Endometrial microvascular endothelial cells (primary cell): ENCODE measurements at regions not wholly inside any gene's neighbourhood (a gene's known extent, or its start where the extent isn't known, plus 50 kb on each side); places are given as distances from the start of the nearest gene placed in this dataset.

Source experiments
- in situ Hi-C: cut with HindIII; loops from 2 replicates; pipeline ENCODE4 v1.10.0; 2017; ENCODE audit warnings: low sequenced_read_pairs, low pct_unique_long_range_greater_than_20kb; ENCODE audit errors: inconsistent ontology term

DNA sequence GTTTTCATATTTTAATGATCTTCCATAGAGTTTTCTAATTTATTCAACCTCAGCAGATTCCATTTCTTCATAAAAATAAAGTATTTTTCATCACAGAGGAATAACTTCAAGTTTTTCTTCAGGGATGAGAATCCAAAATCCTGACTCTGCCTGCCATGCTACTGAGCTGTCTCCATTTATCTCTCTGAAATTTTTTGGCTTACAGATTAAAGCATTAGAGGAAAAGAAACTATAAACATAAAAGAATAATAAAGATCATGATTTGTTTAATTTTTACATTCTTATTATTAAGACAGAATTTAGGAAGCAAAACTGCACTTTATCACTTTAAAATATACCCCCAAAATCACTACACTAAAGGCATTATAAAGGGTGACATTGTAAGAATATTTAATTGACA is 301.8 kb upstream of the NFE2L3 start:
- in situ Hi-C loops: no loop called here

DNA sequence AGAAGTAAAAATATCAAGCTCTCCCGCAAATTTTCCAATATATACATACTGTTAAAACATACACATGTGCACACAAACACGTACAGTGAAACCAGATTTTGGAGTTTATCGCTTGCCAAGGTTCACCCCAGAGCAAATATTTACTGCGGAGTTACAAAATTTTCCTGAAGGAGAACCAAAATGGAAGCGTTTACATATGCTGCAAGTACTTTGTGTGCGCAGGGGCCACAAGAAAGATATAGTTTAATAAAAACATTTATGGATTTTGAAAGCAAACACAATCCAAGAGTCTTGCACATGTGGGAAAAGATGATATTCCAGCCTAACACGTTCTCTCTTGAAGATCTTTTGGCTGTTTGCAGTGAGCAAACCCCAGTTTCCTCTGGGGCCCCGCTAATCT is 301.3 kb upstream of the NFE2L3 start:
- in situ Hi-C loops: no loop called here

DNA sequence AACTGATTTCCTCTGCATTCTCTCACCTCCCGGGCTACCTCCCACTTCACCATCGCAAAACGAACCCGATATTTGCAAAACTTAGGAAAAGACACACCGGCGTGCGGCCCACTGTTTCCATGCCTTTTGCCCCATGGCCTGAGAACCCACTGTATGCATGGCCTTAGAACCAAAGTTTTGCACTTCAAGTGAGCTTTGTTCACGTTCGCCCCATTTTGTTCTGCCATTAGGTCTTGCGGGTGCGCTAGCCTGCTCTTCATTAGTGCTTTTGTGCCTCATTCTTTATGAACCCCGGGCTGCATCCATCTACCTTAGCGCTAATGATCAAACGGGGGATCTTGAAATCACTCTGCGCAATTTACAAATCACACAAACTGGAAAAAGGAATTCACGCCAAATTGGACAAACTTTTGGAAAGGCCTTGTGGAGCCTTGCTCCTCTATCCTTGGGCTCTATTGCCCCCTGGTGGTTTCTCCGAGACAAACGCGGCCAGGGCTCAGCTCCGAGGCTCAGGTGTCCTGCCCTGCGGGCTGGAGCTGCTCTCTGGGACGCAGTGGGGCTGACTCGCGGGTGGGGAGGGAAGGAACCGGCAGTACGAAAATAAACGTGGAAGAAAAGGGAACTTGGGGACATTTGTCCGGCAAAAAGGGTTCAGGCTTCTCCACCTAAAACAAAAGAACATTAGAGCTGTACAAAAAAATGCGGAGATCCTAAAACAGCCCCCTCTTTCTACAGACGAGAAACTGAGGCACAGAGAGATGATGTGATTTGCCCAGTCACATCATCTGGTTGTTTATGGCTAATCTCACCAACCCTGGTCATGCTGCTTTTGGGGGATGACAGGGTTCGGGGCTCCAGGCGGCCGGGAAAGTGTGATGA is 300.4 kb upstream of the NFE2L3 start:
- in situ Hi-C loops: no loop called here

DNA sequence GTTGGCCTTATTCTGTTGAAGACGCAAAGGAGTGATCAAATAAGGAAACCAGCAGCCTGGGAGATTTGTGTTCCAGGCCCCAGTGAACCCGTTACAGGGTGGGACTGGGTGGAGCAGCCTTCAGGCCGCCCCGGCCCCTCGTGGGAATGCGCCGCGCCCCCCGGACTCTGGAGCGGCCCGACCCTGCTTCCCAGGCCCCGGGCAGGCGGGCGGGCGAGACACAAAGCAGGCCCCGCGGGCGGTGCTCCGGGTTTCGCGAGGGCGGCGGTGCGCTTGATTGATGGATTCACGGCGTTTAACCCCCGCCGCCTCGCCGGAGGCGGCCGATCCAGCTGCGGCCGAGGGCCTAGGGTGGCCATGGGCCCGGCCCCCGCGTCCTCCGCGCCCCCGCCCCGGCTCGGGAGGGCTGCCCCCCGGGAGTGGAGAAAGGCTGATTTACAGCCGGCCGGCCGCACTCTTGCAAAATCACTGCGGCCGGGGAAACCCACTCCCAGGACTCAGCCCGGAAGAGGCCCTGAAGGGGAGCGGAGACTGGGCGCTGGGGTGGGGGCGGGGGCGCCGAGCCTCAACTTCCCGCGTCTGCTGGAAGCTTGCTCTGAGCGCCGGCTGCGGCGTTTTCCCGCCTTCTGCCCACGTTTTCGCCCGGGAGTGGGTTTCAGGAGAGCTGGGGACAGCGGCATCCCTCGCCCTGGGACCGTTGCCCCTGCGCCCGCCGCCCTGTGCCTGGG is 299.6 kb upstream of the NFE2L3 start:
- in situ Hi-C loops: no loop called here

DNA sequence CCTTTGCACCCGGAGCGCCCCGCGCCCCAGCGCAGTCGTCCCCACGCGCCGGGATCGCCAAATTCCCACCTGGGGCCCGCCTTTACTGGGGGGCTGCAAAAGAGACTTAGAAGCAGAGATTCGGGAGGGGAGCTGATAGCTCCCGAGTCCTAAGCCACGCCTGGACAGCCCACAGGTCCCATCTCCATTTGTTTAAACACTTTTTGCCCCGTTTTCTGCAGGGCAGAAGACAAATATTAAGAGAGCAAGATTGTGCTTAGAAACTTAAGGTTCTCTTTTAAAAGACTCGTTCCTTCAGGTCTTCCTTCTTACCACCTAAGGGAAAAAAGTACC is 299.1 kb upstream of the NFE2L3 start:
- in situ Hi-C loops: no loop called here

- in situ Hi-C loops: no loop called here
Measured at GRCh38 chr7:25853314-25853713, 298.7 kb upstream of the NFE2L3 start.

DNA sequence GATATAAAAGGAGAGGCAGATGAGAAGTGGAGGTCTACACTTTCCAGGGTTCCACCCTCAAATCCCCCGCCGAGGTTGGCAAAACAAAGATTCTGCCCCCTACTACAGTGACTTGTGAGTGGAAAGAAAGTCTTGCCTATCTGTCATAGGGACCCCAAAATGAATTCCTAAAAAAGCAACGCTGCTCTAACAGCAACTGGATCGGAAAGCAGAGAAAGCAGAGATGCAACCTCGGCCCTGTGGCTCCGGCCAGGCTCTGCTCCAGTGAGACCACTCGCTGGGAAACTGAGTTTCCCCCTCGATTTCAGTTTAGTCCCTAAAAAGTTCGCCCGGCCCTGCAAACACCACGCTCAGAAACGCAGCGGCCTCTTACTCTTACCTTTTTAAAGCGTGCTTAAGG is 297.9 kb upstream of the NFE2L3 start:
- in situ Hi-C loops: no loop called here

GRCh38 chr7:25854608-25855497 is 297.1 kb upstream of the NFE2L3 start:
- in situ Hi-C loops: no loop called here

- in situ Hi-C loops: no loop called here
Measured at GRCh38 chr7:25855854-25856782, 295.9 kb upstream of the NFE2L3 start.

DNA sequence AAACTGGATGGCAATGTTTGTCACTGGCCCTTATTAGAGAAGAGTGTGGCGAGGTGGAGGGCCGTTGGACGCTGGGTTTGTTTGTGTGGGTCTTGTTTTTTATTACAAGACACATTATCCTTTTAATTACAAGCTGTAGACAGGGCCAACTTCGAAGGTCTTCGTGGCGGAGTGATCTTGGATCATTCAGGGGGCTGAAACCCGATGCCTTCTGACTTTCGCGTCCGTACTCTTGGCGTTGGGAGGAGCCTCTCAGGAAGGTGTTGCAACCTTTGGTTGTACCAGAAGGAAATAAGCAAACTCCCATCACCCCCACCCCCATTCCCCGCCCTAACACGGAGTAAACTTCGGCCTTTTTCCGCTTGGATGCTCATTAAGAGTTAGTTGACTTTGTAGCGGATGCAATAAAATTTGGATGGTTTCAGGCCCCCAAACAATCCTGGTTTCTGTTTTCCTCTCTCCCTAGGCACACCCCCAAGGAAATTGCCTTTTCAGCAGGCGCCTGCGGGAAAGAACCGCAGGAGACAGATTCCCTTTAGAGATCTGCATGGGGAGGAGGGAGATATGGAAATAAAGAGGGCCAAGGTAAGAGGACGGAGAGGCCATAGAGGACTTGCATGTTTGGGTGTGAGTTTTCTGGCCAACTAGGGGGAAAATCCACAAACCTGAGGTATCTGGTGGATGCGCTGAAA is 294.5 kb upstream of the NFE2L3 start:
- in situ Hi-C loops: no loop called here

GRCh38 chr7:25858200-25858524 is 293.8 kb upstream of the NFE2L3 start:
- in situ Hi-C loops: no loop called here

- in situ Hi-C loops: no loop called here
Measured at GRCh38 chr7:25858525-25859411, 293.2 kb upstream of the NFE2L3 start.

GRCh38 chr7:25859412-25860274 is 292.4 kb upstream of the NFE2L3 start:
- in situ Hi-C loops: no loop called here

GRCh38 chr7:25860275-25861163 is 291.5 kb upstream of the NFE2L3 start:
- in situ Hi-C loops: no loop called here

DNA sequence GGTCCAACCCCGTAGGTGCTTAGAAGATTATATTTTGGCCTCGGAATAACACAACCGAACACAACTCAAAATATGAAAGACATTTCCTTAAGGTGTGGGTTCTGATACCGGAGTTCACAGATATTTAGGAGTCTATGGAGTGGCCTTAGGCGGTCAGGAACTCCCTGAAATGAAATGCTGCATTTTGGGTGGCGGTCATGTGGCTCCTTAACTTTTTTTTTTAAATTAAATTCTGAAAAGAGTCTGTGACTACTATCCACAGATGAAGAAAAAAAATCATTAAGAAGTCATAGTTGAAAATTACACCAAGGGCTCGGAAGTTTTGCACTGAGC is 290.9 kb upstream of the NFE2L3 start:
- in situ Hi-C loops: no loop called here
